OCI-M1 (cell line): ENCODE measurements at regions not wholly inside any gene's neighbourhood (a gene's known extent, or its start where the extent isn't known, plus 50 kb on each side); places are given as distances from the start of the nearest gene placed in this dataset.
A peak's percentile ranks its signal among the peaks of the same experiment; 100 is the strongest.
"Not testable (repeated sequence)": the region's sequence is repeated elsewhere in the genome, so short reads cannot be mapped to it uniquely, and the experiment has no call there.

Experiments
- DNase-seq: peaks from one replicate; lab custom pipeline; 2025; lab: John Stamatoyannopoulos, UW

GRCh38 chr2:4988444-4988843 is 703.7 kb upstream of the SOX11 start:
- not testable (repeated sequence) for DNase-seq

- peak; percentile 32 for DNase-seq
These were observed 700.0 kb upstream of the SOX11 start for GRCh38 chr2:4992226-4992625.

- no peak for DNase-seq
These were observed 696.7 kb upstream of the SOX11 start for GRCh38 chr2:4995466-4995865.

GRCh38 chr2:5007596-5007995 is 684.6 kb upstream of the SOX11 start:
- no peak for DNase-seq

DNA sequence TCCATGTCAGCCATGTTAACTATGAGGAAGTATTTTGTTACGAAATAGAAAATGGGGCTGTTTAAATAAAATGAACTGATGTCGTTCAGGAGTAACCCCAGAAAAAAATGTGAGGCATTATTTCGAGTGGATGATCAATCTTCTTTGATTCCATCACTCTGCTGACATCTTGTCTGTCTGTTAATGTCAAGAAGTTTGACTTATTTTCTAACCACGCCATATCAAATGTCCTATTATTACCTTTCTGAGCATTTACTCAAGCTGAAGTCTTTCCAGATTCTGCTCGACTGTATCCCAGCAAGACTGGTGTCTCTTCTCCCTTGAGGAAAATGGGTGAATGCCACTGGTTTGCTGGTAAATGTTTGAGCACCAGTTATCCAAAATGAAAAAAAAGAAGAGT is 672.9 kb upstream of the SOX11 start:
- DNase-seq, result no peak

GRCh38 chr2:5020116-5020875 is 671.9 kb upstream of the SOX11 start:
- no peak for DNase-seq

- no peak for DNase-seq
These were observed 671.0 kb upstream of the SOX11 start for GRCh38 chr2:5021136-5021535.

DNA sequence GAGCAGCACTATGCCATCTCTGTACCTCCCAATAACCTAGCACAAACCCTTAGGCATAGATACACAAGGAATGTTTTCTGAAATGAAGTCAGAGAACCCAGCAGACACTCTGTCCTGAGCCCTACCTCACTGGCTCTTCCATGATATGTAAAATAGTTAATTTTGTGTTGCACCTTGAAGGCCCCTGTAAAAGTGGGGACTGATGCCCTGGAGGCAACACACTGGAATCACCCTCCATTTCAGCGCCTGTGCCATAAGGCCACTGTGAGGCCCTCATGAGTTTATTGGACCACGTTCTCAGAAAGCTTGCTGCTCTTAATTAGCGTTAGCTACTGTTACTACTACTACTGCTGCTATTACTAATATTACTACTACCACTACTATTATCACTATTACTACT is 670.1 kb upstream of the SOX11 start:
- no peak for DNase-seq

DNA sequence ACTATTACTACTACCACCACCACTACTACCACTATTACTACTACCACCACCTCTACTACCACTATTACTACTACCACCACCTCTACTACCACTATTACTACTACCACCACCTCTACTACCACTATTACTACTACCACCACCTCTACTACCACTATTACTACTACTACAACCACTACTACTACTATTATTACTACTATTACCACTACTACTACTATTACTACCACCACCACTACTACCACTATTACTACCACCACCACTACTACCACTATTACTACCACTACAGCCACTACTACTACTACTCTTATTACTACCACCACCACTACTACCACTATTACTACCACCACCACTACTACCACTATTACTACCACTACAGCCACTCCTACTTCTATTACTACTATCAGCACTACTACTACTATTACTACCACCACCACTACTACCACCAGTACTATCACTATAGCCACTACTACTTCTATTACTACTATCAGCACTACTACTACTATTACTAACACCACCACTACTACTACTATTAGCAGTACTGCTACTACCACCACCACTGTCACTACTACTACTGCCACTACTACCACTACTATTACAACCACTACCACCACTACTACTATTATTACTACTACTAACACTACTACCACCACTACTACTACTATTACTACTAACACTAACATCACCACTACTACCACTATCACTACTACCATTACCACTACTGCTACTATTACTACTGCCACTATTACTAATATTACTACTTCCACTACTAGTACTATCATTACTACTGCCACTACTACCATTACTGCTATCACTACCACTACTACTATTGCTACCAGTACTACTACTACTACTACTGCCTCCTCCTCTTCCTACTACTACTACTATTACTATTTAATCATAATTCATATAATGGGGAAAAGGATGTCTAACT is 669.2 kb upstream of the SOX11 start:
- DNase-seq, result not testable (repeated sequence)

- no peak for DNase-seq
These were observed 665.5 kb upstream of the SOX11 start for GRCh38 chr2:5026571-5027234.

GRCh38 chr2:5035057-5035488 is 657.1 kb upstream of the SOX11 start:
- DNase-seq, result no peak

DNA sequence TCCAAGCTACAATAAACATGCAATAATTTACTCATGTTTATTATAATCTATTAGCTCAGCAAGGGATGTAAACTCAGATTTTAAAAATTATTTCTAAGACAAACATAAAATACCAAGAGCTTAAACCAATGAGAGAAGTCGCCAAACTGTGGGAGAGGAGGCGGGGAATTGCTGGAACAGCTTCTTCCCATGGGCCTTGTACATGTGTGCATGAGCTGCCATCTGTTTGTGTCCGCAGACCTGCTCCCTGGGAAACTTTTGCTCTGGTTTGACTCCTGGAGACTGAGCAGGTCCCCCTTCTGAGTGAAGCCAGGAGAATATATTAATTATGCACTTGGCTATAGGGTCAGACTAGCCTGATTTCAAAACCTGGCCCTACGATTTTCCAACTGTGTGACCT is 655.9 kb upstream of the SOX11 start:
- DNase-seq, result no peak

DNA sequence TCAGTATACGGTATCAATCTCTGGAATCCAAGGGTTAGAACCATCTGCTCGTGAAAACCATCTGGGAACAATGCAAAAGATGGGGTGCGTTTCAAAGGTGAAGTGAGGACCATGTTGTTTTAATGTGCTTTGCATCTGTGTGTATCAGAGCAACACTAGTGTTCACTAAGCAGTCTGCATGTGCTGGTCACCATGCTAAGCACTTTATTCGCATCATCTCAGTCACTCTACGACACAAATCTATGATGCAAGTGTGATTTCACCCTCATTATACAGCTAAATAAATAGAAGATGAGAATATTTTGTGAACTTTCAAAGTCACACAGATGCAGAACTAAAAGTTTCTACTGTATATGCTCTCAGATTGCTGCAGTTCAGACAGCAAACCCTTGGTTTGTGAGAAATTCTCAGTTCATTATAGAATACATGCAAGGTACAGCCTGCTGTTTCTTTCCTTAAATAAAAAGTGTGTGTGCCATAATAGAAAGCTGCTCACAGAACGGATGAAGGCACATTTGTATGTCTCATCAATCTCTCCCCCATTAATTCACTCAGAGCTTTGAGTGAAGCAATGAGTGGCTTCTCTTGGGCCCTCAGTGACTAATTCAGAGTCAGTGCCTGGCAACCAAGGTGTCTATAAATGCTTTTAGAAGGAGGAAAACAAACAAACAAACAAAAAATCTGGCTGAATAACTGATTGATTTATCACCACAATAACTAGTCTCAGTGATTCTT is 652.8 kb upstream of the SOX11 start:
- no peak for DNase-seq

- no peak for DNase-seq
These were observed 651.6 kb upstream of the SOX11 start for GRCh38 chr2:5040571-5040970.

DNA sequence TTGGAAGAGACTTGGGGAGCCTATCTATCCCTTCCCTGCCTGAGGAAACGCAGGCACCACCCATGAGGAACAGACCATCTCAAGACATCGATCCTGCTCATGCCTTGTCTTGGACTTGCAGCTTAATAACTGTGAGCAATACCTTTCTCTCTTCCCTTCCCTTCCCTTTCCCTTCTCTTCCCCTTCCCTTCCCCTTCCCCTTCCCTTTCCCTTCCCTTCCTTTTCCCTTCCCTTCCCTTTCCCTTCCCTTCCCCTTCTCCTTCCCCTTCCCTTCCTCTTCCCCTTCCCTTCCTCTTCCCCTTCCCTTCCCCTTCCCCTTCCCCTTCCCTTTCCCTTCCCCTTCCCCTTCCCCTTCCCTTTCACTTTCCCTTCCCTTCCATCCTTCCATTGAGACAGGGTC is 650.7 kb upstream of the SOX11 start:
- no peak for DNase-seq

DNA sequence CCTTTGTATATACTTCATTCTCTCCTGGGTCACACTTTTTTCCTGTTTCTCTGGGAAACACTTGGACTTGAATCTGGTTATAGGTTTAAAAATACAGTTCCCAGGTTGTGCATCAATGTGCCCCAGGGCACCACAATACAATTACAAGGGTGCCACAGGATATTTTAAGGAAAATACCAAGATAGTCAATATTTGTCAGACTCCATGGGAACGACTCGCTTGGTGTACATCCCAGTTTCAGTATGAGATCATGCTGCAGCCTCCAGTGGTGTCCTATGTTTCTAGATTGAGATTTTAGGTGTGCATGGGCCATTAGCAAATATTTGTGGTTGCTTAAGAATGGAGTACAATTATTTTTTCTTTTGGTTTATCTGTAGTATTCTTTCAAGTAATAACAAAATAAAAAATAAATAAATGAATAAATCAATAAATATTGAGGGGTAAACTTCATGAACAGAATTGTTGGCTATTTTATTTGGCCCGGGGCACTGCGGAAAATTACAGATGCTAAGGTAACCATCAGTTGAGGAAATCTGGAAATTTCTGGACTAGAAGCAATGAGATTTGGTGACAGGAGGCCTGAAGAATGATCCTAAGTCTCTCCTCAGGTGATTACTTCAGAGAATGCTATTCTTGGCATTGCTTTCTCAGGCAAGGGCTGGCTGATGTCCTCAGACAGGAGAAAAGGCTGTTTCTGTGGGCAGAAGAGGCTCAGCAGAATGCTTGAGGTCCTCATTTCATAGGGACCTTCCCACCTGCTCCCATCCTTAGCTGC is 649.3 kb upstream of the SOX11 start:
- no peak for DNase-seq

GRCh38 chr2:5051300-5051699 is 640.9 kb upstream of the SOX11 start:
- DNase-seq, result no peak

DNA sequence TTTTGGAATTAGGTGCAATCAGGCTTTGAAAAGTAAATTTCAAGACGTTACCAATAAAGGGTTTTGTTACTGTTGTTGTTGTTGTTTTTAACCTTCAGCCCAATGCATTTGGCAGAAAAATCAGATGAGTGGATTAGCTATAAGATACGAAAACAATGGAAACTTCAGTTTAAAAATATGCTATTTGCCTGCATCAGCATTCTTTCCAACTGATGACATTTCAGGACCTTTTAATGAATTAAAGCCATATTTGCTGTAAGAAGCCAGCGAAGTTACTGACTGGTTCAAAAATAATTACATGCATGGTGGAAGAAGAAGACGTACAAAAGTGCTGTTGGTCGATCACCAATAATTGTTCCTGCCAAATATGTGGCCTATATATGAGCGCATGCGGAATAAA is 639.3 kb upstream of the SOX11 start:
- no peak for DNase-seq

DNA sequence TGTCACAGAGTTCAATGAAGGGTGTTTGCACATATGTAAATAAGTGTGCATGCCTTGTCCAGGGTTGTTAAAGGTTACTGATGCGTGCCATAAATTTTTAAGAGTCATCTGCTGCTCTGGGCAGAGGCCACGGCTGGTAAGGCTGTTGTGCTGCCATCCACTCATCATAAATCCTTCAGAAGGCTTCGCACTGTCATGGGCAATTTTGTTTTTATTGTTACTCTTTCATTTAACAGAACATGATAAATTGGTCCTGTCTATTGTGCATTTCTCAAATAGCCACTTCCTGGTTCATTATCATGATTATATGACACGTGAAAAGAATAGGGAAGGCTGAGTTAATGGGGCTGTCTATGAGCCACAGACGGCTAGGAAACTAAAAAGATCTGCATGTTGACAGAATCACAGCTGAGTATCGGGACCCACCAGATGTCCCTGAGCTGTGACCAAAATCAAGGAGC is 634.3 kb upstream of the SOX11 start:
- peak; percentile 25 for DNase-seq

GRCh38 chr2:5060956-5061355 is 631.2 kb upstream of the SOX11 start:
- DNase-seq, result no peak

DNA sequence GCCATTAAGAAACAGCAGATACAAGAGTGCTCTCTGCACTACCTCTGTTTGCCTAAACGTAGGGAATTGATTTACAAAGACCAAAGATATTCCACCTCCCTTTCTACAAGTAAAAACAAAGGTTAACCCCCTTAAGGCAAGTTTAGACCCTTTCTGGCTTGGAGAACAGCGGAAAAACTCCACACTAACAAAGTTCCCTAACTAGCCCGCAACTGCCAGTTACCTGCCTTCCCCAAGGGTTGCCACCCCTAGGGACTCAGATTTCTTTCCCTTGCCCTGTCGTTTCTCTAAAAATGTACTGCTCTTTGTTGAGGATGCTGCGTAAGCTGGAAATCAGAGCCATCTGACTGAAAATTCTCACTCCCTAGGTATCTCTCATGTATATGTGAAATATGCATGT is 627.5 kb upstream of the SOX11 start:
- DNase-seq, result no peak
